Inflammatory macrophage treated with lipopolysaccharide for 4 hours (primary cell): ENCODE measurements at regions not wholly inside any gene's neighbourhood (a gene's known extent, or its start where the extent isn't known, plus 50 kb on each side); places are given as distances from the start of the nearest gene placed in this dataset.

ENCODE experiments used
- DNase-seq: peaks from one replicate; pipeline ENCODE4 v3.0.0-alpha.2; 2020

- DNase-seq, result peak; percentile 84
Observed at GRCh38 chr9:99445371-99445891, 223.3 kb downstream of the SEC61B start.

GRCh38 chr9:99445920-99446319 is 223.8 kb downstream of the SEC61B start:
- peak; percentile 85 for DNase-seq

- DNase-seq, result no peak
Observed at GRCh38 chr9:99447951-99448350, 225.9 kb downstream of the SEC61B start.

GRCh38 chr9:99449726-99450125 is 227.6 kb downstream of the SEC61B start:
- DNase-seq, result no peak

DNA sequence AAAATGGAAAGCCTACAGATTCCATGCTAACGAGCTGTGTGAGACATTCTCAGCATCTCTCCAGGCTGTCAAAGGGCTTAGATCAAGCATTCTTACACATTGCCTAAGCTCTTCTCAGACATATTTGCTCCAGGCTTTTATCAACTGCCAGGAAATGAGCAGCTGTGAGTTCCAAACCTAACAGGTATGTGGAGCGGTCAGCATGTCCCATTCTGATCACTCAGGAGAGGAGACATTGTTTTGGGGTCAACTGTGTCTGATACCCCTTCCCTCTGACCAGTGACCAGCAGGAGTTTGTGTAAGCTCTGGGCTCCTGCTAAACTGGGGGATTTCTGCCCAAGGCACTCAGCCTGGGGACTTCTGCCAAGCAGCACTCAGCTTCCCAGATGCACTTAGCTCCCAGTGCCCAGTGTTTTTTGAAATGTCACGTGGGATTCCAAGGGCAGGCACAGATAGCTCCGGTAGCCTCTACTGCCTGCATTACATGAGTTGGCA is 229.1 kb downstream of the SEC61B start:
- DNase-seq, result no peak

DNA sequence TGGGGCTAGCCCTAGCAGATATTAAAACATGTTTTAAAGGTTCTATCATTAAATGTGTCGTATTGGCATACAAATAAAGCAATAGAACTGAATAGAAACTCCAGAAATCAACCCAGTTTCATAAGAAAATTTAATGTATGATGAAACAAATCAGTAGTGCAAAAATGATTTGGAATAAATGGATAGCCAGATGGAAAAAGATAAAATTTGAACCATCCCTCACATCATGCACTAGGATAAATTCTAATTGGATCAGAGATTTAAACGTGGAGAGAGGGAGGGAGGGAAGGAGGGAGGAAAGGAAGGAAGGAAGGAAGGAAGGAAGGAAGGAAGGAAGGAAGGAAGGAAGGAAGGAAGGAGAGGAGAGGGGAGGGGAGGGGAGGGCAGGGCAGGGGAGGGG is 235.3 kb downstream of the SEC61B start:
- no peak for DNase-seq

GRCh38 chr9:99457981-99458380 is 235.9 kb downstream of the SEC61B start:
- no peak for DNase-seq

- DNase-seq, result no peak
Observed at GRCh38 chr9:99459919-99460318, 237.8 kb downstream of the SEC61B start.

GRCh38 chr9:99463131-99463530 is 241.0 kb downstream of the SEC61B start:
- DNase-seq, result no peak

GRCh38 chr9:99464568-99464967 is 242.5 kb downstream of the SEC61B start:
- DNase-seq, result no peak

DNA sequence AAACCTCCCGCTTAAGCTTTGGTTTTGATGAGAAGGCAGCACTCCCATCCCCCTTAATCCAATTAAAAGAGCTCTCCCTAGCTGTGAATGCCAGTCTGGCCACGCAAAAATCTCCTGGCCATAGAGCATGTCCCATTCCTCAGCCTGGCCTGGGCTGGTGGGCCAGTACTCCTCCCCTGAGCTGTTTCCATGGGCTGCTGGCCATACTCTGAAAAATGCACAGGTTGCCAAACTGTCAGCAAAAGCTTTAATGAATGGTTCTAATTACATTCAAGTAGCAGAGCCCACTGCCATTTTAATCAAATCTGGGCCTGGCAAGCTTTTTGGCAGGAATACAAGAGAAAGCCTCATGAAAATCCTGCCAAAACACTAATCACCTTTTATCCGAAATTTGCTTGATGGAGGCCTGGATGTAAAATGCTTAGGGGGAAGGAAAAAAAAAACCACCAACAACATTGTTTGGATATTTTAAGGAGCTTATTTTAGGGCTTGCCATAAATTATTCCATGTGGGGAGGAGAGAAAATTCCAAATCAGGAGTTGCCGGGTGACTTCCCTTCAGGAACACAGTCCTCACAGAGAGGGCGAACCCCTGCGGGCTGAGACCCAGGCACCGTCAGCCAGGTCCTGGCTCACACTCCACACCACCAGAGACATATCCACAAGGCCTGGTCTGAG is 243.3 kb downstream of the SEC61B start:
- no peak for DNase-seq

DNA sequence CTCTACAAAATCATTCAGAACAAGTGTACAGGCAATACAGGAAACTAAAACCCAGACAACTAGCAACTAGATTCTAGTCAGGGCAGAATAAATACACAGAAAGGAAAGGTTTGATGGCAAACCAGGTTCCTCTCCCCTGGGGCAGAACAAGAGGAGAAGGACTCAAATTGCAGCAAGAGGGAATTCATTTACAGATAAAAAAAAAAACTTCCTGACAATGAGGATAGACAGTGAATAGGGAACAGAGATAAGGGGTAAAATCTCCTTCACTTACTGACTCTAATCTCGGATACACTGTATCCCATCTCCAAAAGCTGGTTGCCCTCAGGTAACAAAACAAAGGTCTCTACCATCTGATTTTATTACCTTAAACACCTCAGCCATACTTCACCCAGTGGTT is 244.0 kb downstream of the SEC61B start:
- no peak for DNase-seq

DNA sequence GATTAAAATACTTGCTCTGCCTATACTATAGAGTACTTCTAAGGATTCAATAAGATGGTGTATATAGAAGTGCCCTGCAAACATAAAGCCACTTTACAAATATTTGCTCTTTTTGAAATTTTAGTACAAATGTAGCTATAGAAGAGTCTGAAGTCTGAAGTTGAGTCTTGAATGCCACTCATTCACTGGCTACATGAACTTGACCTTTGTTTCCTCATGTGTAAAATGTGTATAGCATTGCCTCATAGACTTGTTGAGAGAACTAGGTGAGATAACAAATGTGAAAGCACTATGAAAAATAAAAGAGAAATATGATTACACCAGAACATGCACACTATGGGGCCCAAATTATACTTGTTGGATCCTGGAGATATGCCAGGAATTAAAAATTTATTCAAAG is 244.7 kb downstream of the SEC61B start:
- DNase-seq, result no peak

DNA sequence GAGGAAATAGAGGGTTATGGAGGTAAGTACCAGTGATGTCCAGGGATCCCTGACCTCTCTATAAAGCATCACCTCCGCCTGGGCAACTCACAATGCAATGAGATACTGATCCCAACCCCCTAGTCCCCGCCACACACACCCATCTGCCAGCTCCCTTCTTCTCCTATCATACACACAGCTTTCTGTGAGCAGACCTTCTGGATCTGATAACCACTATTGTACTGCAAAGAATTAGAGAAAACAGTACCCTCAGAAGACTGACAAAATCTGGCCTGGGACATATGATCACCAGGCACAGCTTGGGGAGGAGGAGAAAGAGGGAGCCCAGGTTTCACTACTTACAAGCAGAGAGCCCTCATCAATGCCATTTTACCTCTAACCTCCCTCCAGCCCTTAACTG is 249.0 kb downstream of the SEC61B start:
- no peak for DNase-seq

DNA sequence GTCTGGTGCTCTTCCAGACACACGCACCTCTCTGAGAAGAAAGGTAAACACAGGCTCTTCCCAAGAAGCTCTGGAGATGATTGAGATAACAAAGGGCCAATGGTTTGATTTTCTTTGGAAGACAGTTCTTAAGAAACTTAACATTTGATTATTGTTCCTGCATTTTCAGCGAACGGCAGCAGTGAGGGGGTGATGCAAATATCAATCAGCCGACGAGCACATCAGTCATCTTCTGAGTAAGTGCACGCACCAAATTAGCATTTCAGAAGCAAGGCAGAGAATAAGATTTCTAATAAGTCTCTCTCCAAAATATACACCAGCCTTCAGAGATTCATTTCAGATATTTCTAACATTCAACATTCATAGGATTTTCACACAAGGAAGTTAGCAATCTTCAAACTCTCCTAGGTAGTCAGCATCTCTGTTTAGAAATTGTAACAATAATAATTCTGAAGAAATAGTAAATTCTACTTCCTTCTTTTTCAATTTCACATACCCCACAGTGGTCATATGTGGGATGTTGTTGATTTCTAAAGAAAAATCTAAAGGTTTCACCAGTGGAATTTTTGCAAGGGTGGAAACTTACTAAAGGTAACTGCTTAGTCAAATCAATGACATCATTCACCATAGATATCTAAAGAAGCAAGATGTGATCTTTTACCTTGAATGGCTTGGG is 250.3 kb downstream of the SEC61B start:
- peak; percentile 88 for DNase-seq

DNA sequence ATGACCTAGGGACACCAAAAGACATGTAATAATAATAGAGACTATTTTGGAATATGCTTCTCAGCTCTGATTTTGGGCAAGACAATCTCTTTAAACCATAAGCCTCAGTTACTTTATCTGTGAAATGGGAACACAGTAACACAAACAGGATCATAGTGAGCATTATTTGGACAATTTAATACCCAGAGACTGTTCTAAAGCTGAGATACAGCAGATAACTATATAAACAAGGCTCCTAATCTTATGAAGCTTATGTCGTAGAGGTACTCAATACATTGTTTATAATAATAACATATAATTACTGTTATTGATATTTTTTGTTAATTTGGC is 250.8 kb downstream of the SEC61B start:
- no peak for DNase-seq

DNA sequence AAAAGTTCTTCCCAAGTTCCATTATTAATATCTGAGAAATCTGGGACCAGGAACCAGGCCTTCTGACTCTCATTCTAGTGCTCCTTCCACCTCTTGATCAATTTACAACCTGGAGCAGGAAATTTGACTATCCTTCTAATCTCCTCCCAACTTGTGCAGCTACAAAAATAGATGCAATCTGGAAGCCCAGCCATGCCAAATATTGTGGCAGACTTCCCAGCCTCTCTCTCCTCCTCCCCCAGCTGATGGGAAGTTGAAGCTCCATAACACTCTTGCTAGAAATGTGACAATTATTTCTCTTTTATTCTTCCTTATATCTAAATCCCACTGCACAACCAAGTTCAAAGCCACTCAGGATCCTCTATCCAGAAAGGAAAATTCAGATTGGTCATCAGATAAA is 252.1 kb downstream of the SEC61B start:
- DNase-seq, result no peak

- DNase-seq, result peak; percentile 28
Observed at GRCh38 chr9:99475401-99476065, 253.5 kb downstream of the SEC61B start.

GRCh38 chr9:99478469-99479027 is 256.5 kb downstream of the SEC61B start:
- no peak for DNase-seq

- no peak for DNase-seq
Observed at GRCh38 chr9:99479929-99480328, 257.8 kb downstream of the SEC61B start.

GRCh38 chr9:99485459-99485858 is 263.4 kb downstream of the SEC61B start:
- peak; percentile 63 for DNase-seq

DNA sequence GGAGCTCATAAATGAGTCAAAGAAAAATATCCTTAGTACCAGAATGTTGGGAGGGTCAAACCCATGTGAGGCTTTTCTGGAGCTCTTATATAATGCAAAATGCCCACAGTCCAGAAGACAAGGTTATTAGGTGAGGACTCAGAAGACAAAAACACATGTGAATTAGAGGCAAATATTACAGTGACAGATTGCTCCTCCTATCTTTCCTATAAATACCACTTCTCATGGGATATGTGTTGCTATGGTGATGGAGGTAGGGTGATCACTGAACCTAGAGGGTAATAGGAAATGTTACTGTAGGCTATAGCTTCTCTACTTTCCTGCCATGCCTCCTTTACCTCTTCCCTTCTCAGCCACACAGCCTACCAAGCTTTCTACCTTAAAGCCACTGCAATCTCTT is 264.6 kb downstream of the SEC61B start:
- DNase-seq, result no peak
